IMR-90 (cell line): ENCODE measurements at regions not wholly inside any gene's neighbourhood (a gene's known extent, or its start where the extent isn't known, plus 50 kb on each side); places are given as distances from the start of the nearest gene placed in this dataset.

Experiments
- ATAC-seq: fragments of 200-7000 bp; cut with Tn5 transposase; 2 replicates; pipeline ENCODE4 v1.9.1; 2020; ENCODE audit warnings: low read depth, mild to moderate bottlenecking, moderate library complexity
- BruUV-seq: library from RNA; stranded (reverse); fragments of 400-500 nt; replicated peaks from 2 replicates; lab custom pipeline; 2021; lab: Mats Ljungman, UMichigan
- CTCF ChIA-PET: fragments of 300-600 bp; formaldehyde crosslinking; extraction: SDS; loops from one replicate; lab custom pipeline; 2021; ENCODE audit warnings: antibody characterized with exemption; lab: Yijun Ruan, JAX
- POLR2A ChIA-PET: fragments of 300-600 bp; sonication (Branson Sonifier 250); formaldehyde crosslinking; loops from one replicate; lab custom pipeline; 2022; ENCODE audit warnings: antibody characterized with exemption; ENCODE audit not compliant: unreplicated experiment; lab: Charles Lee
- DNase-seq: peaks from one replicate; pipeline ENCODE4 v3.0.0; 2013
- H2AFZ ChIP-seq: replicated peaks from 2 replicates; pipeline ENCODE3; 2013; ENCODE audit warnings: low read length, mild to moderate bottlenecking; ENCODE audit not compliant: poor library complexity
- H2AK5ac ChIP-seq: 2 replicates; pipeline ENCODE4 v1.6.1; 2013; ENCODE audit warnings: low read depth, low read length, inconsistent platforms
- H2AK9ac ChIP-seq: replicated peaks from 2 replicates; pipeline ENCODE3; 2013; ENCODE audit warnings: mild to moderate bottlenecking, low read depth, low read length, moderate library complexity; ENCODE audit not compliant: poor library complexity
- H2BK120ac ChIP-seq: 2 replicates; pipeline ENCODE4 v1.6.1; 2013; ENCODE audit warnings: low read depth, low read length, inconsistent platforms
- H2BK15ac ChIP-seq: 3 replicates; pipeline ENCODE4 v1.6.1; 2013; ENCODE audit warnings: low read depth, low read length, inconsistent platforms
- H2BK20ac ChIP-seq: 2 replicates; pipeline ENCODE4 v1.6.1; 2013; ENCODE audit warnings: low read depth, mild to moderate bottlenecking, inconsistent platforms, low read length, moderate library complexity
- H2BK5ac ChIP-seq: 2 replicates; pipeline ENCODE4 v1.6.1; 2013; ENCODE audit warnings: mild to moderate bottlenecking, low read depth, low read length, inconsistent platforms; ENCODE audit not compliant: poor library complexity, severe bottlenecking
- H3K14ac ChIP-seq: replicated peaks from 2 replicates; pipeline ENCODE4 v1.6.1; 2013; ENCODE audit warnings: low read depth, low read length, inconsistent platforms
- H3K18ac ChIP-seq: 2 replicates; pipeline ENCODE4 v1.6.1; 2013; ENCODE audit warnings: low read depth, low read length, control low read depth
- H3K23ac ChIP-seq: 2 replicates; pipeline ENCODE4 v1.6.1; 2013; ENCODE audit warnings: low read depth, low read length, inconsistent platforms
- H3K27ac ChIP-seq: 2 replicates; pipeline ENCODE4 v1.5.1; 2013; ENCODE audit warnings: mild to moderate bottlenecking, control low read depth, low read length; ENCODE audit not compliant: insufficient read depth
- H3K27me3 ChIP-seq: 2 replicates; pipeline ENCODE4 v1.6.1; 2013; ENCODE audit warnings: low read length; ENCODE audit not compliant: control insufficient read depth, insufficient read depth
- H3K36me3 ChIP-seq: 2 replicates; pipeline ENCODE4 v1.6.1; 2013; ENCODE audit warnings: low read length, mixed read lengths; ENCODE audit not compliant: control insufficient read depth, insufficient read depth
- H3K4ac ChIP-seq: 2 replicates; pipeline ENCODE4 v1.6.1; 2013; ENCODE audit warnings: low read depth, low read length, inconsistent platforms
- H3K4me1 ChIP-seq: 2 replicates; pipeline ENCODE4 v1.6.1; 2013; ENCODE audit warnings: low read length, mixed read lengths; ENCODE audit not compliant: control insufficient read depth, insufficient read depth
- H3K4me2 ChIP-seq: 2 replicates; pipeline ENCODE4 v1.6.1; 2013; ENCODE audit warnings: low read depth, mild to moderate bottlenecking, control low read depth, low read length, moderate library complexity
- H3K4me3 ChIP-seq: 2 replicates; pipeline ENCODE4 v1.5.1; 2013; ENCODE audit warnings: low read depth, mild to moderate bottlenecking, control low read depth, low read length, moderate library complexity; ENCODE audit not compliant: insufficient read depth
- H3K56ac ChIP-seq: 2 replicates; pipeline ENCODE4 v1.6.1; 2013; ENCODE audit warnings: low read length, inconsistent platforms; ENCODE audit not compliant: insufficient read depth; ENCODE audit errors: extremely low read depth
- H3K79me1 ChIP-seq, 2 experiments: 2 replicates each; pipeline ENCODE4 v1.6.1; 2013; ENCODE audit warnings: low read length in 2 of 2, inconsistent platforms in 1 of 2, low read depth in 1 of 2
- H3K9ac ChIP-seq: 2 replicates; pipeline ENCODE4 v1.6.1; 2013; ENCODE audit warnings: low read depth, low read length, control low read depth
- H3K9me1 ChIP-seq: 2 replicates; pipeline ENCODE4 v1.6.1; 2013; ENCODE audit warnings: low read length, inconsistent platforms; ENCODE audit not compliant: insufficient read depth
- H3K9me3 ChIP-seq: 2 replicates; pipeline ENCODE4 v1.6.1; 2013; ENCODE audit warnings: low read length; ENCODE audit not compliant: control insufficient read depth, insufficient read depth
- H4K20me1 ChIP-seq: 2 replicates; pipeline ENCODE4 v1.6.1; 2013; ENCODE audit warnings: low read length, inconsistent platforms; ENCODE audit not compliant: insufficient read depth
- H4K5ac ChIP-seq: 2 replicates; pipeline ENCODE4 v1.6.1; 2013; ENCODE audit warnings: mild to moderate bottlenecking, low read depth, low read length, control low read depth
- H4K8ac ChIP-seq, 2 experiments: 2 replicates each; pipeline ENCODE4 v1.6.1; 2013; ENCODE audit warnings: low read depth in 2 of 2, low read length in 2 of 2, control low read depth in 1 of 2, inconsistent platforms in 1 of 2
- H4K91ac ChIP-seq: 2 replicates; pipeline ENCODE4 v1.6.1; 2013; ENCODE audit warnings: low read depth, low read length, inconsistent platforms; ENCODE audit not compliant: insufficient read depth
- RAD21 ChIP-seq: IDR thresholded peaks from 2 replicates; pipeline ENCODE4 v1.6.1; 2012; ENCODE audit warnings: low read length, improper control_type of control experiment
- RFX5 ChIP-seq: IDR thresholded peaks from 2 replicates; pipeline ENCODE4 v1.8.0; 2012; ENCODE audit warnings: low read depth, mild to moderate bottlenecking, low read length, moderate library complexity
- WGBS, 2 experiments: methylation state at CpG; one replicate each; pipeline versions ENCODE4 v1.1.5 to v1.1.7; 2013; ENCODE audit warnings: missing lambda C conversion rate in 2 of 2; ENCODE audit not compliant: insufficient read length in 1 of 2; ENCODE audit errors: extremely low coverage in 2 of 2; 5-methylcytosine and 5-hydroxymethylcytosine counted together
- dilution Hi-C: fragments of 300-500 bp; cut with HindIII; formaldehyde crosslinking; loops from one replicate; pipeline ENCODE4 v1.14.3; 2018; ENCODE audit warnings: low sequenced_read_pairs; ENCODE audit not compliant: unreplicated experiment
- in situ Hi-C: fragments of 300-500 bp; cut with MboI; formaldehyde crosslinking; loops from 3 replicates; pipeline ENCODE4 v1.14.3; 2019; ENCODE audit warnings: low sequenced_read_pairs, inconsistent platforms, mixed read lengths
- intact Hi-C: fragments of 100-400 bp; cut with micrococcal nuclease; formaldehyde crosslinking; loops from 2 replicates; pipeline ENCODE4 v1.10.0; 2022

DNA sequence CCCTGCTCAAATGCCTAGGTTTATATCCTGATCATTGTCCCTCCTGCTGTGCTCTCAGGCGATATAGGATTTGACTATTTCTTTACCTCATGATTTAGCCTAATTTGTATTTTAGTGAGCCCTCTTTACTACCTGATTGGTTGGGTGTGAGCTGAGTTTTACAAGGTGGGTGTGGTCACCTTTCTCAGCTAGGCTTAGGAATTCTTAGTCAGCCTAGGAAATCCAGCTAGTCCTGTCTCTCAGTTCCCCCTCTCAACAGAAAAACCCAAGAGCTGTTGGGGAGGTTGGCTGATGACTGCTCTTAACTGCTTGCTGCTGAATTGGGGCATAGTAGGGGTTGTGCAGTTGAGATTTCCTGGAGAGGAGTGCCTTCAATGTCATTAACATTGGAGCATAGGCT lies 100.5 kb upstream of the AADAT start:
- H3K27ac ChIP-seq: no peak overlapping the region
- no peak overlapping the region for H3K4me2 ChIP-seq
- H3K9me3 ChIP-seq: peaks cover 11% of the 10 kb centered on the region
- intact Hi-C loops (no loop called here), dilution Hi-C loops (no loop called here), in situ Hi-C loops (no loop called here)
- no peak overlapping the region for H2BK15ac ChIP-seq
- ChIA-PET CTCF (no interaction called here), POLR2A (no interaction called here)
- no peaks in the 10 kb centered on the region for H3K9me1 ChIP-seq
- no TSS peak for BruUV-seq
- H2AFZ ChIP-seq: no peak overlapping the region
- no peak overlapping the region for H3K18ac ChIP-seq
- H3K27me3 ChIP-seq: no peaks in the 10 kb centered on the region
- H3K4me3 ChIP-seq: no peak overlapping the region
- no peaks in the 10 kb centered on the region for H3K36me3 ChIP-seq
- H4K91ac ChIP-seq: no peak overlapping the region
- no peak overlapping the region for H3K14ac ChIP-seq
- H4K20me1 ChIP-seq: no peaks in the 10 kb centered on the region
- H3K4me1 ChIP-seq: no peaks in the 10 kb centered on the region
- no peaks in the 10 kb centered on the region for H3K79me1 ChIP-seq
- H2BK120ac ChIP-seq: no peak overlapping the region
- no peak overlapping the region for H2AK5ac ChIP-seq
- no peak for ATAC-seq
- no peak overlapping the region for H3K56ac ChIP-seq
- no peak overlapping the region for H2BK20ac ChIP-seq
- H4K5ac ChIP-seq: no peak overlapping the region
- H2AK9ac ChIP-seq: no peak overlapping the region
- no peak overlapping the region for H3K4ac ChIP-seq
- no peak overlapping the region for H3K9ac ChIP-seq
- H2BK5ac ChIP-seq: no peak overlapping the region
- no peak for TF ChIP-seq RAD21
- TF ChIP-seq RFX5: no peak
- H4K8ac ChIP-seq: no peak overlapping the region
- no peak overlapping the region for H3K23ac ChIP-seq
- WGBS, 2 experiments: no CpG with 5 or more reads among the region's 1 CpG
- DNase-seq: no peak
